Tibial nerve (tissue), 4 donors: ENCODE measurements at regions not wholly inside any gene's neighbourhood (a gene's known extent, or its start where the extent isn't known, plus 50 kb on each side); places are given as distances from the start of the nearest gene placed in this dataset.

Source experiments
- DNase-seq, 2 donors: peaks; one replicate each; pipeline ENCODE4 v3.0.0-alpha.2; 2019; ENCODE audit warnings: low spot score in 2 of 2
- H3K27ac ChIP-seq, 4 donors: fragments of 200-600 bp; sonication (generic) in 3 of 4; one replicate each; pipeline ENCODE4 v1.5.1; 2017 to 2019; ENCODE audit warnings: mild to moderate bottlenecking in 1 of 4
- H3K27me3 ChIP-seq, 2 donors: fragments of 200-600 bp; sonication (generic) in 1 of 2; one replicate each; pipeline versions ENCODE4 v1.5.1 to v1.6.0; 2017 to 2019
- H3K36me3 ChIP-seq, 3 donors: fragments of 200-600 bp; sonication (generic); one replicate each; pipeline ENCODE4 v1.5.1; 2018 to 2019
- H3K4me1 ChIP-seq, 4 donors: fragments of 200-600 bp; sonication (generic) in 3 of 4; one replicate each; pipeline ENCODE4 v1.5.1; 2017 to 2019
- H3K4me3 ChIP-seq, 4 donors: fragments of 200-600 bp; sonication (generic) in 3 of 4; one replicate each; pipeline ENCODE4 v1.5.1; 2017 to 2019; ENCODE audit warnings: mild to moderate bottlenecking in 1 of 4, moderate library complexity in 1 of 4
- H3K9me3 ChIP-seq, 4 donors: fragments of 200-600 bp; sonication (generic) in 3 of 4; one replicate each; pipeline ENCODE4 v1.5.1; 2017 to 2019
- CTCF ChIP-seq, 5 experiments: fragments of 200-600 bp in 3 of 5; fragments of 450-650 bp in 2 of 5; sonication (generic) in 3 of 5; IDR thresholded peaks; one replicate each; pipeline ENCODE4 v1.5.1; 2016 to 2019; ENCODE audit warnings: antibody characterized with exemption in 5 of 5, mild to moderate bottlenecking in 3 of 5, moderate library complexity in 2 of 5
- EP300 ChIP-seq, 2 donors: sonication (generic); formaldehyde crosslinking; IDR thresholded peaks; one replicate each; pipeline ENCODE4 v1.6.1; 2017; ENCODE audit warnings: antibody characterized with exemption in 2 of 2, mild to moderate bottlenecking in 1 of 2
- POLR2A ChIP-seq, 2 donors: fragments of 450-650 bp; IDR thresholded peaks; one replicate each; pipeline ENCODE4 v1.6.1; 2017; ENCODE audit warnings: antibody characterized with exemption in 2 of 2, mild to moderate bottlenecking in 2 of 2, moderate library complexity in 2 of 2
- WGBS, 2 donors: methylation state at CpG; one replicate each; pipeline ENCODE4 v1.1.5; 2018; 5-methylcytosine and 5-hydroxymethylcytosine counted together

DNA sequence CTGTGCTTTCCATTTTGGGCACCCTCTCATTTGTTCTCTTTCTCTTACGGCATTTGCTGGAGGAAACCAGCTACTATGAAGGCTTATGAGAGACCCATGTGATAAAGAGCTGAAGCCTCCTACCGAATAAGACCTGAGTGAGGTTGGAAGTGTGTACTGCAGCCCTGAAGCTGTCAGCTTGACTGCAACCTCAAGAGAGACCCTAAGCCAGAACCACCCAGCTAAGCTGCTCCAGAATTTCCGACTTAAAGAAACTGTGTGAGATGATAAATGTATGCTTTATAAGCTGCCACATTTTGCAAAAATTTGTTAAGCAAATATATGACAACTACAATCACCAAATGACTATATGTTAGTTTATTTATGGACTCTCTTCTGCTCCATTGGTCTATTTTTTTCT lies 151.7 kb upstream of the PTPRD start:
- no peaks in the 10 kb centered on the region for H3K36me3 ChIP-seq
- TF ChIP-seq EP300 (IDR thresholded peaks at IDR 0.05) = no peak
- no peak for TF ChIP-seq CTCF (IDR thresholded peaks at IDR 0.05)
- no peak for TF ChIP-seq POLR2A (IDR thresholded peaks at IDR 0.05)
- DNase-seq = no peak
- H3K27me3 ChIP-seq = no peaks in the 10 kb centered on the region
- no peak overlapping the region for H3K4me3 ChIP-seq
- 86 to 87% methylated on average over 3 of the region's 3 CpGs for WGBS, 2 donors
- H3K9me3 ChIP-seq = peaks cover 0 to 9% (median 0%) of the 10 kb centered on the region in 4 donors
- no peaks in the 10 kb centered on the region for H3K4me1 ChIP-seq
- H3K27ac ChIP-seq = no peak overlapping the region

DNA sequence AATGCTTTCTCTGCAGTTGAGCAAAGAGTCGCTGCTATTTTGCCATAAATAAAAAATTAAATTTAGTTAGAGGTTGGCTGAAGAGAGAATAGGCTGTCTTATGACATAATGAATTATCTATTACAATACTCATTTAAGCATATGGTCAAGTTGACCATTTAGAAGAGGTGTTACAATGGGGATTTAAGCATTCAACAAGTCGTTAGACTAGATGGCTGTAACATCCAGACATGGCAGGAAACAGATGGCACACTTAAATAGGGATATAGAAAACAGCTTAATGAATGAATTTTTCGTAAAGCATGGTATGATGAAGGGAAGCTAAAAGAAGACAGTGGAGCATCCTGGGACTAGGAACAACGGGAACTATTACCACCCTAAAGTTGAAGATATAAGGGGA lies 160.3 kb upstream of the PTPRD start:
- Histone ChIP-seq H3K27me3 (no peaks in the 10 kb centered on the region), H3K27ac (no peak overlapping the region), H3K36me3 (no peaks in the 10 kb centered on the region), H3K4me1 (no peaks in the 10 kb centered on the region), H3K4me3 (no peak overlapping the region), H3K9me3 (peaks cover 0 to 6% (median 0%) of the 10 kb centered on the region in 4 donors)
- 54 to 55% methylated on average over 4 of the region's 4 CpGs for WGBS, 2 donors
- TF ChIP-seq CTCF (IDR thresholded peaks at IDR 0.05) = no peak
- no peak for TF ChIP-seq POLR2A (IDR thresholded peaks at IDR 0.05)
- no peak for TF ChIP-seq EP300 (IDR thresholded peaks at IDR 0.05)
- DNase-seq = no peak

DNA sequence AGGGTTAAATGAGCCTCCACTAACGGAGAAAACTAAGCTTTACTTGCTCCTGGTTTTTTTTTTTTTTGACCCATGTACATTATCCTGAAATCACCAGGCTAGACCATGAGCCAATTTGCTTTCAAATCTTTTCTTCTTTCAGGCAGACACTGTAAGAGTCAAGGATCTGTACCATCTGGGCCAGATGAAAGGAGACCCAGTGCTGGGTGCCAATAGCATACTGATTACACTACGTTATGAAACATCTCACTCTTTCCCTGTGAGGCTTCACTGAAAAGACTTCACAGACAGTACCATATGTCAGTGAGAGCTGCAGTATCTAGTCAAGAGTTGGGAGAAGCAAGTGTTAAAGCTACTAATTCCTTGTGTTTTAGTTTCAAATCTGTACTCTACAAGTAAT lies 161.2 kb upstream of the PTPRD start:
- Histone ChIP-seq H3K9me3 (peaks cover 0 to 6% (median 0%) of the 10 kb centered on the region in 4 donors), H3K4me3 (no peak overlapping the region), H3K36me3 (no peaks in the 10 kb centered on the region), H3K27me3 (no peaks in the 10 kb centered on the region), H3K27ac (no peak overlapping the region), H3K4me1 (no peaks in the 10 kb centered on the region)
- TF ChIP-seq CTCF (IDR thresholded peaks at IDR 0.05) = no peak
- no peak for TF ChIP-seq EP300 (IDR thresholded peaks at IDR 0.05)
- no peak for TF ChIP-seq POLR2A (IDR thresholded peaks at IDR 0.05)
- 37 to 50% methylated on average over 2 of the region's 2 CpGs for WGBS, 2 donors
- DNase-seq = no peak

GRCh38 chr9:10785255-10785654 lies 172.5 kb upstream of the PTPRD start:
- no peak overlapping the region for H3K27ac ChIP-seq
- TF ChIP-seq EP300 (IDR thresholded peaks at IDR 0.05) (no peak), POLR2A (IDR thresholded peaks at IDR 0.05) (no peak), CTCF (IDR thresholded peaks at IDR 0.05) (no peak)
- 73% methylated on average over 3 of the region's 3 CpGs for WGBS, 2 donors
- H3K27me3 ChIP-seq = no peaks in the 10 kb centered on the region
- H3K9me3 ChIP-seq = peaks cover 0 to 4% (median 0%) of the 10 kb centered on the region in 4 donors
- DNase-seq = no peak
- H3K36me3 ChIP-seq = no peaks in the 10 kb centered on the region
- no peak overlapping the region for H3K4me3 ChIP-seq
- no peaks in the 10 kb centered on the region for H3K4me1 ChIP-seq

DNA sequence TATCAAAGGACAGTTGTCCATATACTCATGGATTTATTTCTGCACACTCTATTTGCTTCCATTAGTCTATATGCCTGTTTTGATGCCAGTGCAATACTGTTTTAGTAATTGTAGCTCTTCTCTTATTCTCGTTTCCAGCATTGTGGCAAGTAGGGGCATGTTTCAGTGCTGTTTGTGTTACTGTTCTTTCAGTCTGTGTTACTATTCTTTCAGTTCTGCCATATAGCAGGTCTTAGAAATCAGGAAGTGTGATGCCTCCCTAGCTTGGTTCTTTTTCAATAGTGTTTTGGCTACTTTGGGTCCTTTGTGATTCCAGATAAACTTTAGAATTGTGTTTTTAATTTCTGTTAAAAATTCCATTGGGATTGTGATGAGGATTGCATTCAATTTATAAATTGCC lies 180.5 kb upstream of the PTPRD start:
- no peak for DNase-seq
- TF ChIP-seq POLR2A (IDR thresholded peaks at IDR 0.05) (no peak), EP300 (IDR thresholded peaks at IDR 0.05) (no peak), CTCF (IDR thresholded peaks at IDR 0.05) (no peak)
- Histone ChIP-seq H3K27me3 (no peaks in the 10 kb centered on the region), H3K4me1 (no peaks in the 10 kb centered on the region), H3K4me3 (no peak overlapping the region), H3K9me3 (peaks cover 0 to 17% (median 0%) of the 10 kb centered on the region in 4 donors), H3K36me3 (no peaks in the 10 kb centered on the region), H3K27ac (no peak overlapping the region)
- 66 to 71% methylated on average over 1 of the region's 1 CpG for WGBS, 2 donors
